SW 1271 (cell line): ENCODE measurements at regions not wholly inside any gene's neighbourhood (a gene's known extent, or its start where the extent isn't known, plus 50 kb on each side); places are given as distances from the start of the nearest gene placed in this dataset.
A peak's percentile ranks its signal among the peaks of the same experiment; 100 is the strongest.
"Not testable (repeated sequence)": the region's sequence is repeated elsewhere in the genome, so short reads cannot be mapped to it uniquely, and the experiment has no call there.

Experiments
- DNase-seq, 2 experiments: peaks; one replicate each; lab custom pipeline; 2025; lab: John Stamatoyannopoulos, UW

- no peak for DNase-seq
Observed at GRCh38 chr11:81886406-81887075, 847.1 kb downstream of the FAM181B start.

- DNase-seq: no peak
Observed at GRCh38 chr11:81874635-81875034, 859.0 kb downstream of the FAM181B start.

- DNase-seq: no peak
Observed at GRCh38 chr11:81870815-81871214, 862.8 kb downstream of the FAM181B start.

GRCh38 chr11:81870066-81870412, 863.6 kb downstream of the FAM181B start:
- no peak for DNase-seq

GRCh38 chr11:81869351-81870065, 864.2 kb downstream of the FAM181B start:
- DNase-seq: no peak

- no peak for DNase-seq
Observed at GRCh38 chr11:81866896-81867295, 866.8 kb downstream of the FAM181B start.

GRCh38 chr11:81857386-81857785, 876.3 kb downstream of the FAM181B start:
- DNase-seq: no peak

- DNase-seq: no peak
Observed at GRCh38 chr11:81853791-81854190, 879.9 kb downstream of the FAM181B start.

GRCh38 chr11:81852896-81853295, 880.8 kb downstream of the FAM181B start:
- no peak for DNase-seq

GRCh38 chr11:81840380-81840779, 893.3 kb downstream of the FAM181B start:
- DNase-seq: no peak

GRCh38 chr11:81839976-81840375, 893.7 kb downstream of the FAM181B start:
- DNase-seq: no peak

- no peak for DNase-seq
Observed at GRCh38 chr11:81839016-81839415, 894.6 kb downstream of the FAM181B start.

- no peak for DNase-seq
Observed at GRCh38 chr11:81829976-81830375, 903.7 kb downstream of the FAM181B start.

- DNase-seq: no peak
Observed at GRCh38 chr11:81825346-81825745, 908.3 kb downstream of the FAM181B start.

- no peak for DNase-seq
Observed at GRCh38 chr11:81819462-81819861, 914.2 kb downstream of the FAM181B start.

GRCh38 chr11:81804858-81805257, 928.8 kb downstream of the FAM181B start:
- DNase-seq: no peak

- no peak for DNase-seq
Observed at GRCh38 chr11:81802591-81802990, 931.1 kb downstream of the FAM181B start.

GRCh38 chr11:81792416-81792815, 941.2 kb downstream of the FAM181B start:
- no peak for DNase-seq

- peak in 1 of 2 experiments; percentile 18 for DNase-seq
Observed at GRCh38 chr11:81787584-81788049, 946.0 kb downstream of the FAM181B start.

GRCh38 chr11:81772166-81772565, 961.5 kb downstream of the FAM181B start:
- no peak for DNase-seq

GRCh38 chr11:81769906-81770305, 963.8 kb downstream of the FAM181B start:
- DNase-seq: not testable (repeated sequence)

- no peak for DNase-seq
Observed at GRCh38 chr11:81756864-81757595, 976.6 kb downstream of the FAM181B start.

- no peak for DNase-seq
Observed at GRCh38 chr11:81749245-81749644, 984.4 kb downstream of the FAM181B start.
